ENCODE measurements at regions not wholly inside any gene's neighbourhood (a gene's known extent, or its start where the extent isn't known, plus 50 kb on each side); places are given as distances from the start of the nearest gene placed in this dataset.

DNA sequence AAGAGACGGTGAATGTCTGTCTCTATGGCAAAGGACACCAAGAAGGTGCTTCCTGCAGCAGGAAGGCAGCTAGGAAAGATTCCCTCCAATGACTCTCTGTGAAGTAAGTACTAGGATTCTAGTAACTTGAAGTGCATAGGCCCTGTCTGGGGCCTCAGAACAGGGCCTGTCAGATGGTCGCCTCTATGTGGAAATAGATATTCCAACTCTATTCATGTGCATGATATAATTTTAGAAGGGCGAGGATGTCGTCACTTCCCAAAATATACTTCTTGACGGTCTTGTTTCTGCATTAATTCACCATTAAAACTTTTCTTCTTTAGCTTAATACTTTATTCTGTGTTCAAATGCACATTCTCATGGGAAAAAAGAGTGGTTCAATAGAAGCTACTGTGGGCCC is 167.0 kb downstream of the TLE3 start:
- no peak for FAIRE-seq

DNA sequence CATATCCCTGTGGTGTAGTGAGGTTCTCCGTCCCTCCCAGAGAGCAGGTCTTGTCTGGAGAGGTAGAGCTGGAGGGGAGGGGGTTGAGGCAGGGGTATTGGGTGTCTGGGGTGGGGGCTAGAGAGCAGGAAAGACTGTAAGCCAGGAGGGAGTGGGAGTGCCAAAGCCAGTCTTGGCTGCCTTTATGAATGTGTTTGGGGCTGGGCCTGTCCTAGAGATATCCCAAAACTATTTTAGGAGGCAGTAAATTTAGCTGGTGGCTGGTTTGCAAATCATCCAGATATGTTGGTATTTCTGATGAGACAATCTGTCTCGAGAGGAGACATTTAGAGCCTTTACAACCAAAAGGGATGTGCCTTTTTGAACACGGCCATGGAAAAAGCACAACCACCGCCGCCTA is 166.6 kb downstream of the TLE3 start:
- no peak for FAIRE-seq

DNA sequence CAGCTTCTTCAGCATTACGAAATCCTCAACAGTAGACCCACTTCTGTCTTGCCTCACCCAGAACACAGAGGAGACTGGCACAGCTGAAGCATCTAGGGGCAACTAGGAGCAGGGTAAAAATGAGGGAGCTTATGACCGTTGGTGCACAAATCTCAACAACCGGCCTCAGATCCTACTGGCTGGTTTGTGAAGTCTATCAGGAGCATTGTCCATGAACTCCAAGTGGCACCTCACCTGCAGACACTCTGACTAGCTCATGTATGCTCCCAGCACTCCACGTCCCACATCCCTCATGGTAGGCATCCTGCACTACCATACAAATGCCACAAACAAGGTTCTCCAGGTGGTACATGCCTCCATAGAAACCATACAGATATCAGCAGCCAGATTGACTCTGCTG is 163.1 kb downstream of the TLE3 start:
- no peak for FAIRE-seq

DNA sequence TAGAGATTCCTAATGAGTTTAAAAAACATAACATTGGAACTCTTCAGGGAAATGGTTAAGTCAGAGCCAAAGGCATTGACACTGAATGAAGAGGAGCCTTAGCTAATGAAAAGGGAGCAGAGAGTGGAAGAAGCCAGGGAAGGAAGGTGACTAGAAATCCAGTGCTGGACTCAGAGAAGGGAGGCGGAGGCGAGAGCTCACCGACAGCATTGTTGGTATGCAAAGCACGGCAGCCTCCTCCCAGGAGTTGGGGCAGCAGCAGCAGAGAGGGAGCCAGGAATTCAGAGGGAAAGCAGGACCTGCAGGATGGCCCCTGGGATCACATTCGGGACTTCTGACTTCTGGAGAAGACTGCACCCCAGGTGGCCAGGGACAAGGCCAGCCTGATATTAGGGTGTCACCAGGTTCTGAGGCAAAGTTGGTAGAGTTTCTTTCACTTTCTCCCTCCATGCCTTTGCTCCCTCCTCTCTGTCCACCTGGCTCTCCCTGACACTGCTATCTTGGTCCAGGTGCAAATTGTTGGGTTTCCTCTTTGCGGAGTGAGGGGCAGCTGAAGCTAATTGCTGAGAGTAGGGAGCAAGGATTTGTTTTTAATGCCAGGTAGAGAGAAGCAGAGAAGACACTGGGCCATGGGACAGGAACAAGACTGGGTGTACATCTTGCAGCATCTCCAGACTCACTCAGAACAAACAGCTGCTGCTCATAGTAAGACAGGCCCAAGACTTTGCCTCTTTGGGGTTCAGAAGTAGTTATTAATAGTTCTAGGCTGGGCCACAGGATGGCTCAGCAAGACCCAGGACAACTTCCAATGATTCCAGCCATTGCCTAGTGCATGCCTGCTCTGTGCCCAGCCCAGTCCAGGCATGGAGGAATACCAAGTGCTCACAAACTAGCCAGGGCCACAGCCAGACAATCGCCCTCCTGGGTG is 157.9 kb downstream of the TLE3 start:
- FAIRE-seq = no peak

DNA sequence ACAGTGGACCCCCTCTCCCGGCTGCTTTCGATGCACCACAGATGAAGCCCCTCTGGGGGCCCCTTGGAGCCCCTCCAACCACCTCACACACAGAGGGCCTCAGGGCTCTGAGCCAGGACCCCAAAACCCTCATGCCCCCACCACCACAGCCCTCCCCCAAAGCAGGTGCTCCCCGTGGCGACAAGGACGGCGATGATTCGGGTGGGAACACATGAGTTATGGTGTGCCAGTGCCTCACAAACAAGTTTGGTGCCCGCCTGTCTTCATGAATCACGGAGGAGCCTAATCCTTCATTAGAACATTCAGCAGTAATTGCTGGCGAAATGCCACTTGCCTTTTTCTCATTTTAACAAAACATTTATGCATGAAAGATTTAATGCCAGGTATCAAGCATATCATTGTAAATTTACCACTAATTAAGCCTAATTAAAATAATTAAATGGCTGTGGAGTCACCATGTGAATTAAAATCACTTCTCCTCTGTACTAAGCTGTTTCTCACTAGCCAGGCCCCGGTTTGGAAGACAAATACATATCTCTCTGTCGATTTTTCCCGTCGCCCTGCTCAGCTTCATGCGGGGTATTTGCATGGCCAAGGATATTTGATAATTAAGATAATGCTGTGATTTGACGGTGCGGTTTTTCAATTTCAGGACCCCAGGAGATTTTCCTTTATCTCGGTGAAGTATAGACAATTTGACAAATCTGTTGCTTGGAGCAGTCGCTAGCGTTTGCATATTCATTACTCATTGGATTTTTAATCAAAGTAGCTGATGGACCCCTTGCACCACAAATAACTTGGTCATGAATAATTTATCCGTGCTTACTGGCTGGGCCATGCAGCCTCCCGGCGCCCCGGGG is 157.0 kb downstream of the TLE3 start:
- no peak for FAIRE-seq

DNA sequence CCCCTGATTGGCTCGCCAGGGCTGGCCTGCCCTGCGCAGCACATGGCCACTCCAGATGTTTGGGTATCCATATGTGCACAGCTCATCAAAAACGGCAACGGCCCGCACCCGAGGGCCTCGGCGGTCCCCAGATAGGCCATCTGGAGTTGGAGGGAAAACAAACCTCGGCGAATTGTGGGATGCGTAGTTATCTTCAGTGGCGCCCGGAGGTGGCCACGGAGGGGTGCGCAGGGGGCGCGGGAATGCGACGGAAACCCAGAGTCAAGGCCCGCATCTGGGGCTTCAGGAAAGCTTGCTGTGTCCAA is 156.5 kb downstream of the TLE3 start:
- FAIRE-seq = no peak

DNA sequence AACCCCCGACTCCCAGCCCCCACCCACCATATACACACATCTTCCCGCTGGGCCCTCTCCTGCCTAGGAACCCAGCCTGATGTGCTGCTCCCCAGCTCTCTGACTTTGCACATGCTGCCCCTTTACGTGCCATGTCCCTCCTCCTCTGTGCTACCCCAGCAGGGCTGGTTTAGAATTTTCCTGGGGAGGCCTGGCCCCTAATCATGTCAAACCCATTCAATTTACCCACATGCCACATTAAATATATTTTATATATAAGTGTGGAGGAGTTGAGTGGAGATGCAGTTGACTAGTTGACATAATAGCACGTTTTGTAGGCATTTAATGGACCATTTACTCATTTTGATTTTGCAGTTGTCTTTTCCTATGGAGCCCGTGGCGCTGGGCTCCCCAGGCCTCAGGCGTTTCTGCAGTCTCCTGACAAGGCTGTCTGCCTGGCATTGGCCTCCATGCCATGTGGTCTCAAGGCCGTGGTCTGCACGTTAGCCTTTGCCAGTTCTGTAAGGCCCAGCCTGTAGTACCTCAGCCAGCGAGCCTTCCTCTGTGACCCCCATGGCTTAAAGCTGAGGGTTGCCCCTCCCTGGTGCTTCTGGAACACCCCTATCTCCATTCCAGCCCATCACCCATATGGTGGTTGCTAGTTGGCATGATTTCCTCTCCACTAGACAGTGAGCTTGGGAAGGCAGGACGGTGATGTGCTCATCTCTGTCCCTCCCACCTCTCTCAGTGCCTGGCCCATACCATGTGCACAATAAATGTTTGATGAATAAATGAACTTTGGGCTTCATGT is 155.8 kb downstream of the TLE3 start:
- FAIRE-seq = no peak

DNA sequence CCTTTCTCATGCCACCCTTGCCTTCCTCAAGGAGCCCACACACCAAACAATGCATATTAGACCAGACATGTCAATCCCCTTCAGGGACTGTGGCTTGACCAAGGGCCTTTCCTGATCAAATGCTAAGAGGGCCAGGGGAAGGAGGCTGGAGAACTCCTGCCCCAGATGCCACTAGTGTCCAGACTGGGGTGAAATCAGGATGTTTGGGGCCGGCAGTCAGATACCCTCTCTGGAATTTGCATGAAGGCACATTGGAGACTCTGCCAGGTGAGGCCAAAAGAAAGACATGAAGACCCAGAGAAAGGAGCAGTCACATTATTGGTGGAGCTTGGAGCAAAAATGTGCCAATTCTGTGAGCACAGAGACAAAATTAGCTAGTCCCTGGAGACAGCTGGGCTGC is 154.1 kb downstream of the TLE3 start:
- no peak for FAIRE-seq

DNA sequence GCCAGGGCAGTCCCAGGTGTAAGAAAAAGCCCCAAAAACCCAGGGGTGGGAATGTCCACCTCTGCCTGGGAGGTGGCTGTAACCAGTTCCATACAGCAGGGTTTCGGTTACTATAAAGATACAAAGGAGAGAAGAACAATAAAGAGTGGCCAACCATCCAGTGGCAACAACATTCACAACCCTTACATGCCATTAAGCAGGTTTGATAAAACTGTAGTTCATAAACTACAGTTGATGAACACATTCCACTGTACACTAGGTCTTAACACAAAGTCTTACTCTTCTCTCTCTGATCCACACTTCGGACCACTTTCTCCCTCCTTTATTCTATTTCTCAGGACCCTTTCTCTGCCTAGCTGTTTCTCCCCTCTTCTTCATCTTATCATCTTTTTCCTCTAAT is 152.0 kb downstream of the TLE3 start:
- FAIRE-seq = no peak

DNA sequence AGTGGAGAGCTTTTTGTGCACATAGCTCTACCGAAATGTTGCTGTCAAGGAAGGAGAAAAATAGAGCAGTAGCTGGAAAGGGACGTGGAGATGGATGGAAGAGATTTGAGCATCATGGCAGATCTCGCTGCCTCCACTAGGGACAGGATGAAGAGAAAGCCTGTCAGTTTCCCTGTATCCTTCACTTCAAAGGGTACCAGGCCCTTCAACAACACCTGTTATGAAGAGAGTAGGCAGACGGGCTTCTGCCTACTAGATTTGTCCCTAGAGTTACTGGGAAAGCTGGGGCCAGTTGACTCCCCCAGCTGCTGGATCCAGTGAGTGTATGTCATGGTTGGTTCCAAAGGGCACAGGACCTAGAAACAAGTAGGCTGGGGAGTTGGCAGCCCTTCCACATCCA is 150.8 kb downstream of the TLE3 start:
- FAIRE-seq = no peak

DNA sequence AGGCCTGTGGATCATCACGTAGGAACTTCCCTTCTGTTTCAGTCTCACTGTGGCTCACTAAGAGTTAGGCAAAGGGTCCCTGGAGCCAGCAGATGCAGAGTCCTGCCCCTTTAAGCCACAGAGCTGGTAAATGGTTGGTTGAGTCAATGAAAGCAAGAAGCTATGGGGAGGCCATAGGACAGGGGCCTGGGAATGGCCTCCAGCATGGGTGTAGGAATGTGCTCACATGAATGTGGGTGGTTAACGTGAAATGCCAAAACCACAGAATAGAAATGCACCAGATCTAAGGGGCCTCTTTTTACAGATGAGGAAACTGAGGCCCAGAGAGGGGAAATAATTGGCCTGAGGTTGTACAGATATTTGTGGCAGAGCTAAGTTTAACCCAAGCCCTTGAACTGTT is 150.3 kb downstream of the TLE3 start:
- FAIRE-seq = no peak

DNA sequence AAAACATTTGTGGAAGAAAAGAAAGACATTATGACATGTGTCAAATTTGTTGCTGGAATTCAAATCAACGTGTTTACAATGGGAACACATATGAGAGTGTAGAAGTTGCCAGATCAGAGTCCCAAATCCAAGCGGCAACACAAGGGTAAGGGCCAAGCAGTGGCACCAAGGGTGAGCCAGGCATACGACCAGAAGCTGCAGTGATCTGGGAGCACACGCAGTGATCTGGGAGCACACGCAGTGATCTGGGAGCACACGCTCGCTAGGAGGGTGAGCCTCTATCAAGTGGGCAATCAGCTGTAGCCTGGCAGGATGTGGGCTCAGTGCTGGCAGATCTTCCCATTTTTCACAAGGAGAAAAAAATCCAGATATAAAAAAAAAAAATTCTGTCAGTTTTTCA is 148.2 kb downstream of the TLE3 start:
- FAIRE-seq = no peak

DNA sequence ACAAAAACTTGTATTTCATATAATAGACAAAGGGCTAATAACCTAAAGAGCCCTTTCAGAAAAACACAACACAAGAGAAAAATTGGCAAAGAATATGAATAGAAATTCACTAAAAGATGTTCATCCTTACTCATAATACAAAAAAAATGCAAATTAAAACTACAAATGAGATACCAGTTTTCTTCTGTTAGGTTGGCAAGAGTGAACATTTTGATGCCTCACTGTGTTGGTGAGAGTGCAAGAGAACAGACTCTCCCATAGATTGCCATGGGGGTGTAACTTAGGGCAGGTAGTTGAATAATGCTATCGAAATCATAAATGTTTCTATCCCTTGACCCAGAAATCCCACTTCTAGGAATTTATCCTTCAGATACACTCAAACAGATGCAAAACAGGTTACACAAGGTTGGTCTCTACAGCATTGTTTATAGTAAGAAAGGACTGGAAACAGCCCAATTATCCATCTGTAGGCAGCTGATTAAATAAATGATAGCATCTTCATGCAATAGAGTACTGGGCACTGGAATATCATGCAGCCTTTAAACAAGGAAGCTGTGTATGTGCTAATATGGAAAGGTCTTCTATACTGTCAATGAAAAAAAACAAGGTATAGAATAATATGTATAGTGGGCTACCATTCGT is 146.3 kb downstream of the TLE3 start:
- no peak for FAIRE-seq

DNA sequence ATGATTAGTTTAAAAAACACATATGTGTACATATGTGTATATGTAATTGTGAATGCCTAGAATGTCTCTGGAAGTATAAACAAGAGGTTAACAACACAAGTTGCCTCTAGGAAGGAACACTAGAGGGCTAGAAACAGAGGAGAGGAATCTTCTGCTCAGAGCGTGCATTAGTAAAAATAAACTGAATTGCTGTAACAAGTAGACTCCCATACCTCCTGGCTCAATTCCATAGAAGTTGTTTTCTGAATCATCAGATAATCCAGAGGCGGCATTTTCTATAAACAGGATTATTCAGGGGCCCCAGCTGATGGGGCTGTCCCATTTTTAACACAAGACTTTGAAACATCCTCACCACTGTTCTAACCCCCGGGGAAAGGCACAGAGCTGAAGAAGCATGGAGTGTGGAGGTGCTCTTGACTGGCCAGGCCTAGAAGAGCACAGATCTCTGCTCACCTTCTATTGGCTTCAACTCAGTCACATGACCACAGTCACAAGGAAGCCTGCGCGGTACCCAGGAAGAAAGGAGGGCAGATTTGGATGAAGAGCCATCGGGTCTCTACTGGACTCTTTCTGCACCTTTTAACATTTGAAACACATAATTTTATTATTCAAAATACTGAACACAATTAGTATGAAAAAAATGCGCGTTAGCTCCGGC is 145.7 kb downstream of the TLE3 start:
- FAIRE-seq = no peak

DNA sequence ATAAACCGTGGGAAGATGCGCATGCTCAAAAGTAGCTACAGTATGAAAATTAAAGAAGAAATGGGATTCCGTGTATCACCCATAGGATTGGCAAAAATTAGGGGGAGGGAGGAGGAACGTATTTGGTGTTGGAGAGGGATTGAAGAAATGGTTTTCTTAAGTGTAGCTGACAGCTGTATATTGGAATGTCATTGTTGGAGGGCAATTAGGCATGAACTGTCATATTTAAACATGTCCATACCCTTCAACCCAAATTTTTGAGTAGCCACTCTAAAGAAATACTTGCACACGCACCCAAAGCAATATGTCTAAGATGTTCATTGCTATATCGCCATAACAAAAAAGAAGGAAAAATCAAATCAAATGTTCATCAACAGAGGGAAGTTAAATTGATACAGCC is 144.7 kb downstream of the TLE3 start:
- no peak for FAIRE-seq

DNA sequence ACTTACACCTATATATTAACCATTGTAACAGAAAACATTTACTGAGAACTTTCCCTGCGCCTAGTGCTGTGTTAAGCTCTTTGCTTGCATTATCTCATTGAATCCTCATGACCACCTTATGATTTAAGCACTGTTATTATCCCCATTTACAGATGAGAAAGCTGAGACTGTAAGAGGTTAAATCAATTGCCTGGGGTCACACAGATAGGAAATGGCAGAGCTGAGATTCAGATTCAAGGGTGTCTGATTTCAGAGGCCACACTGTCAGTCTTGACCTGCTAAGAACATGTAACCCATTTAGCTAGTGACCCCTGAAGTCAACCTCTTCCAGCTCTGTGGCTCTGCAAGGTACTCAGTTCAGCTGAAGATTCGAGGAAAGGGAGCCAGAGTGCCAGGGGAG is 143.9 kb downstream of the TLE3 start:
- no peak for FAIRE-seq

DNA sequence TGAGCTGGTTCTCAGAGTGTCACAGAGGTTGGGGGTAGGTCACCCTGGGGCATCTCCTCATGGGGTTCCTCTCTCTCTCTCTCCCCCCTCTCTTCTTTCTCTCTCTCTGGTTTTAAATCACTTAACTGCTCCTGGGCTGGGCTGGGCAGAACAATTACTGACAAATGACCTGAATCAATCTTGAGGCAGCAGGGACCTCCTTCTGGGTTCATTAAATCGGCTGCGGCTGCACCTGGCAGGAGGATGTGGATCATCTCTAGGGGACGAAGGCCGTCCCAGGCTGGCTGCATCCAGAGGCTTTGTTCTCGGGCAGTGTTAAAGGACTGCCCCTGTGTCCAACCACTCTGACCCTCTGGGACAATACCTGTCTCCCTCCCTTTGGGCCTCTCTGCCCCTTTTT is 143.1 kb downstream of the TLE3 start:
- FAIRE-seq = no peak

DNA sequence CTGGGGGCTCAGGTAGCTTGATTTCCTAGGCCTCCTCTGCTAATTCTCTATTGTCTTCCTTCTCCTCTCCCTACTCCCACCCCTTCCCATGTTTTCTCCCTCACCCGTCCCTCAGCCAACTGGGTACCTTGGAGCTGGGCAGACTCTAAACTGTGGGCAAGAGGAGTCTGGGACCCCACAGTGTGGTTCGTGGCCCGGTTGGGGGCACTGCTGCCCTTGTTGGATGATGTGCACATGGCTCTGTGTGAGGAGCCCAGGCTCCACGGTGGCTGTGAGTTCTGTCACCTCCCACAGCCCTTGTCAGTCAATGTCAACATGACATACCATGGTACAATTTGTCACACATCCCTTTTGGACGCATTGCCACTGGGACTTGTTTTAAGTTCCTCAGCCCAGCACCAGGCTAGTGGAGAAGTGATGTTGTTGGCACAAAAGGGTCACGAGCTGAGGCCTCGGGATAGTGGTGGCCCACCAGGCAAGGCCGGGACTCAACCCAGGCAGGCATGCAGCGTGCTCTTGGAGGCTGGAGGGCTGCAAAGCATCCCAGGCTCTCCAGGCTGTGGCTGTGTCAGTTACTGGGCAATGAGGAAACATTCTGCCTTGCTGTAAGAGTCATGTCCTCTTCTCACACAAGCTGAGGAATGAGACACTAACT is 142.3 kb downstream of the TLE3 start:
- no peak for FAIRE-seq

DNA sequence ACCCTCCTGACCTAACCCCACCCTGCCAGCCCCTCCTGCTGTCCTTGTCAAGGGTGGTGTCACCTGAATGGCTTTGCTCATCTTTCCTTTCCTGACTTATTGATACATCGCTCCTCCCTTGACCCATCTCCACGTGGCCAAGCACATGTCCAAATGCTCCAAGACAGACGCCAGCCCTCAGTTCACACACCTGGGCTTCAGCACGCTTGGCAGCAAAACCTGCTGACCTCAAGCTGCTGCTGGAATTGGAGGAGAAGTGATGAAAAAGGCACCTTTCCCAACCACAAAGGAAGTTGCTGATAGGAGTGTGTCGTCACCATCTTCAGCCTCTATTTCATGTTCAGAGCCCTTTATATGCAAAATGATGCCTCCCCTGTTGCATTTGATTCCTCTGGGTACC is 141.3 kb downstream of the TLE3 start:
- FAIRE-seq = no peak

DNA sequence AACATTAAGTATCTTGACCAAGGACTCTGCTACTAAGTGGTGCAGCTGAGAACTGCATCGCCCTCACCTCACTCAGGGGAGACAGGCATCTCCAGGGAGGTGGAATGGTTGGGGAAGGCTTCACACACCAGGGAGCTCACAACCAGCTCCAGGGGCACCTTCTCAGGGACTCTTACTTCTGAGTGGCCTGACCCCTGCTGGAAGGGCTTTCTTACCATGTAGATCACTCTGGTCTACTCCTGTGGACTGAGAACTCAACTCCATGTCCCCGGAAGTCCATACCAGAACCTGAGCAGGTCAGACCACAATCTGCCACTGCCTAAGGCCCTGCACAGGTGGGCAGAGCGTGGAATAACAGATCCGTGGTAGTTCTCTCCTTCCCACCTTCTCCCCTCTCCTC is 140.5 kb downstream of the TLE3 start:
- FAIRE-seq = no peak

DNA sequence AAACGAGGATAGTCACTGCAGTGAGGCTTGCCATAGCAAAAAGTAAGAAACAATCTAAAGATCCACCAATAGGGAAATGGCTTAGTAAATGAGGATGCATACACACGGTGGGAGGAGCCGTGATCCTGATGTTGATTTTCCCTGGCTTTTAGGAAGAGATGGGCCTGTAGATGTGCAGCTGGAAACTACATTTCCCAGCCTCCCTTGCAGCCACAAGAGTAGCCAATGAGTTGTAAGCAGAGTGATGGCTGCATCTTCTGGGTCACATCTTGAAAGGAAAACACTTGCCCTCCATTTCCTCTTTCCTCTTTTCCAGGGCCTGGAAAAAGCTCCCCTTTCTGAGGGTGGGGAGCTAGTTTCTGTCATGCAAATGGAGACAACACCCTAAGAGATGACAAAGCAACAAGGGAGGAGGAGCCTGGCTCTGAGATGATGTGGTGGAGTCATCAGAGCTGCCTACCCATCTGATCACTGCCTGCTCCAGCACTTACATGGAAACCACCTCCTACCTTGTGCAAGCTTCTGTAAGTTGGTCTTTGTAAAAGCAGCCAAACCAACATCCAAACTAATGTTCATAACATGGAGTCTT is 139.1 kb downstream of the TLE3 start:
- FAIRE-seq = no peak
